HL-60 (cell line): ENCODE measurements at regions not wholly inside any gene's neighbourhood (a gene's known extent, or its start where the extent isn't known, plus 50 kb on each side); places are given as distances from the start of the nearest gene placed in this dataset.

Source experiments
- DNase-seq, 2 experiments: peaks; one replicate each; pipeline ENCODE4 v3.0.0-alpha.2; 2010 to 2020; ENCODE audit warnings: low read depth in 1 of 2, low spot score in 1 of 2
- H3K27ac ChIP-seq: fragments of 250-450 bp; sonication (Bioruptor Pico); replicated peaks from 2 replicates; pipeline ENCODE4 v1.5.1; 2020; ENCODE audit warnings: mild to moderate bottlenecking, moderate library complexity
- H3K27me3 ChIP-seq: fragments of 250-450 bp; sonication (Bioruptor Pico); 2 replicates; pipeline ENCODE4 v1.5.1; 2021; ENCODE audit warnings: mild to moderate bottlenecking, moderate library complexity; ENCODE audit not compliant: insufficient read depth, poor library complexity, severe bottlenecking
- H3K4me3 ChIP-seq: replicated peaks from 2 replicates; pipeline ENCODE4 v1.5.1; 2011; ENCODE audit warnings: mild to moderate bottlenecking, control low read depth, low read length; ENCODE audit not compliant: insufficient read depth
- CTCF ChIP-seq: IDR thresholded peaks from one replicate; pipeline ENCODE4 v1.5.1; 2011; ENCODE audit warnings: low read length, control low read depth, inconsistent platforms; ENCODE audit not compliant: insufficient read depth
- GABPA ChIP-seq: IDR thresholded peaks from 2 replicates; pipeline ENCODE4 v1.6.1; 2012; ENCODE audit warnings: low read depth
- POLR2AphosphoS5 ChIP-seq: IDR thresholded peaks from 2 replicates; pipeline ENCODE4 v1.6.1; 2012; ENCODE audit warnings: low read depth
- REST ChIP-seq: IDR thresholded peaks from 2 replicates; pipeline ENCODE4 v1.6.1; 2012; ENCODE audit warnings: low read depth; ENCODE audit not compliant: insufficient replicate concordance
- SPI1 ChIP-seq: IDR thresholded peaks from 2 replicates; pipeline ENCODE4 v1.6.1; 2012; ENCODE audit warnings: low read depth, mild to moderate bottlenecking, borderline replicate concordance

GRCh38 chr5:23332650-23333251 lies 174.7 kb upstream of the PRDM9 start:
- TF ChIP-seq SPI1 (no peak), POLR2AphosphoS5 (no peak), GABPA (no peak), CTCF (no peak), REST (no peak)
- H3K4me3 ChIP-seq = no peak overlapping the region
- no peaks in the 10 kb centered on the region for H3K27me3 ChIP-seq
- no peak for DNase-seq
- H3K27ac ChIP-seq = no peak overlapping the region

GRCh38 chr5:23330726-23331125 lies 176.7 kb upstream of the PRDM9 start:
- DNase-seq = no peak
- no peak overlapping the region for H3K27ac ChIP-seq
- H3K27me3 ChIP-seq = no peaks in the 10 kb centered on the region
- H3K4me3 ChIP-seq = no peak overlapping the region
- TF ChIP-seq SPI1 (no peak), POLR2AphosphoS5 (no peak), GABPA (no peak), REST (no peak), CTCF (no peak)

GRCh38 chr5:23319901-23320300 lies 187.5 kb upstream of the PRDM9 start:
- no peak for DNase-seq
- H3K27me3 ChIP-seq = no peaks in the 10 kb centered on the region
- no peak overlapping the region for H3K4me3 ChIP-seq
- TF ChIP-seq POLR2AphosphoS5 = no peak
- TF ChIP-seq CTCF = no peak
- TF ChIP-seq SPI1 = no peak
- no peak for TF ChIP-seq REST
- TF ChIP-seq GABPA = no peak
- H3K27ac ChIP-seq = no peak overlapping the region
